Effector memory CD8-positive, alpha-beta T cell (primary cell): ENCODE measurements at regions not wholly inside any gene's neighbourhood (a gene's known extent, or its start where the extent isn't known, plus 50 kb on each side); places are given as distances from the start of the nearest gene placed in this dataset.

ENCODE experiments used
- ATAC-seq: fragments of 150-1000 bp; cut with Tn5 transposase; replicated peaks from 2 replicates; pipeline ENCODE4 v1.10.0; 2021; ENCODE audit warnings: mild to moderate bottlenecking, moderate library complexity
- DNase-seq, 3 experiments: peaks; one replicate each; pipeline ENCODE4 v3.0.0; 2021
- H3K27ac Mint-ChIP-seq, 2 donors: one replicate each; pipeline ENCODE4 v1.8.0; 2022; ENCODE audit warnings: mild to moderate bottlenecking in 2 of 2, mixed read lengths in 2 of 2, moderate library complexity in 2 of 2
- H3K27me3 Mint-ChIP-seq, 2 donors: one replicate each; pipeline ENCODE4 v1.8.0; 2022; ENCODE audit warnings: mixed read lengths in 2 of 2
- H3K36me3 Mint-ChIP-seq: one replicate; pipeline ENCODE4 v1.8.0; 2022; ENCODE audit warnings: mild to moderate bottlenecking, moderate library complexity, mixed read lengths; ENCODE audit not compliant: insufficient read depth
- H3K4me1 Mint-ChIP-seq, 2 donors: one replicate each; pipeline ENCODE4 v1.8.0; 2022; ENCODE audit warnings: low read depth in 2 of 2, mixed read lengths in 2 of 2
- H3K4me3 Mint-ChIP-seq, 2 donors: one replicate each; pipeline ENCODE4 v1.8.0; 2022; ENCODE audit warnings: mild to moderate bottlenecking in 2 of 2, mixed read lengths in 2 of 2, moderate library complexity in 2 of 2
- H3K9me3 Mint-ChIP-seq, 2 donors: one replicate each; pipeline ENCODE4 v1.8.0; 2022; ENCODE audit warnings: mixed read lengths in 2 of 2

DNA sequence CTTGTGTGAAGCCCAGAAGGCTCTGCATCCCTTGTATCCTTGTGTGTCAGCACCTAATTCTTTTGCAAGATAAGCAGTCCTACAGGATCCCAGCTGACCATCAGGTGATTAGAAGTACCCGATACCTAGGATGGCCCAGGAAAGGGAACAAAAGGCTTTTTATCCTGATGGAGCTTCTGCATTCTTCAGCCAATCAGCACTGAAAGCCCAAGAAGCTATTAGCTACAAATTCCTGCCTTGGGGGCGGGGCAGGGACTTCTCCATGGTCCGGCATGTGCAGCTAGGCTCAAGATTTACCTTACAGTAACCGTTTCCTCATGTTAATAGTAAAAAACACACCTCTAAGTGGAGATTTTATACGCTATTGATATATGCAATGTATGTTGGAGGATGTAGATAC lies 264.6 kb upstream of the THUMPD2 start:
- DNase-seq = no peak
- H3K4me1 Mint-ChIP-seq = no peaks in the 10 kb centered on the region
- no peaks in the 10 kb centered on the region for H3K36me3 Mint-ChIP-seq
- H3K9me3 Mint-ChIP-seq = peaks cover 4 to 14% of the 10 kb centered on the region in 2 donors
- H3K27me3 Mint-ChIP-seq = no peaks in the 10 kb centered on the region
- no peak overlapping the region for H3K27ac Mint-ChIP-seq
- H3K4me3 Mint-ChIP-seq = no peak overlapping the region
- no peak for ATAC-seq

DNA sequence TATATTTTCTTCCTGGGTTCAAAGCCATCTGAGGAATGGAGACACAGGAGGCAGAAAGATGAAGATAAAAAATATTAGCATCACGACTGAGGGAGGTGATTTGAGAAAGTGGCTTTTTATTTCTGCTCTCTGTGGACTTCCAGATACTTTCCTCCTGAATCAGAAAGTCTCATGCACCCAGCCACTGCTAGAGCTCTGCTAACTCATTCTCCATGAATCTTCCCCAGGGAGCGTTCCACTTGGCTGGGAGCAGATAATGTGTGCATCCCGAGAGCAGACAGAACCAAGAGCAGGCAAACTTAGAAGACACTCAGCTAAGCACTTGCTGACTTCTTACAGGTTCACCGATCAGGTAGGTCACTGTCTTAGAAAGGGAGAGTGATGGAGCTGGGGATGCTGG lies 264.1 kb upstream of the THUMPD2 start:
- peaks cover 4 to 14% of the 10 kb centered on the region in 2 donors for H3K9me3 Mint-ChIP-seq
- H3K4me1 Mint-ChIP-seq = no peaks in the 10 kb centered on the region
- ATAC-seq (no peak), DNase-seq (no peak)
- H3K36me3 Mint-ChIP-seq = no peaks in the 10 kb centered on the region
- H3K4me3 Mint-ChIP-seq = no peak overlapping the region
- H3K27me3 Mint-ChIP-seq = no peaks in the 10 kb centered on the region
- no peak overlapping the region for H3K27ac Mint-ChIP-seq

DNA sequence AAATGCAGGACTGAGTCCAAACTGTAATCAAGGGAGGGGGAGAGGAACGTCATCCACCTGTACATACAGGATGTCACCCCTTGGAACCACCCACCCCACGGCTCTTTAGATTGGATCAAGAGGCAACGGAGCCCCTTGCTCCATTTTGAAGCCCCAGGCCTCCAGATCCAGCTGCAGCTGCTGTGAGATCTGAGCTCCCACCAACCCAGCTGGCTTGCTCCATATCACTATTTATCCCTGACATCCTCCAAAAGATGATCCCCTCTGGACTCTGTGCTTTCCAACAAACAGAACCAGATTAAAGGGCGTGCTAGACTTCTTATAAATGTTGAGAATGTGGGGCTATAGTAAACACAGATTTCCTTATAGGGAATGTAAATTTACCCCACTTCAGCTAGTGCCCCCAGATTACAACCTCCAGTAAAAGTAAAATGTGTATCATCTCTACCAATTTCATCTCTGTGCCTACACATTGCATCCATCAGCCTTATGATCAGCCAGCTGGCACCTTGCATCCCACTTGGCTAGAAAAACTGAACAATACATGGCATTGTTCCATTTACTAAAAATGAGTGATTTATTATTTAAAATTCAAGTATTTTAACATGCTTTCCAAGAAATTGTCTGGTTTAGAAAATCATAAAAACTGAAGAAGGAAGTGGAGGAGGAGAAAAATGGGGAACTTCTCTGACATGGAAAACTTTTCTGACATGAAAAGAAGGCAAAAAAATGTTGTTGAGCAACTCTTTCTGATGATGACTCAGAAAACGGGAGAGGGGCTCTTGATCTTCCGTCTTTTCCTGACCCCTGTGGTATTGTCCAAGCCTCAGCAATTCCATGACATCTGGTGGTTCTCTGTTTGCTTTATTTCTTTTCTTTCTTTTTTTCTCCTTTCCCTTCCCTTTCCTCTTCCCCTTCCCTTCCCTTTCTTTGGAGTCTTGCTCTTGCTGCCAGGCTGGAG lies 262.6 kb upstream of the THUMPD2 start:
- Mint-ChIP-seq H3K9me3 (peaks cover 4 to 9% of the 10 kb centered on the region in 2 donors), H3K27ac (no peak overlapping the region), H3K36me3 (no peaks in the 10 kb centered on the region), H3K4me1 (no peaks in the 10 kb centered on the region), H3K4me3 (no peak overlapping the region), H3K27me3 (no peaks in the 10 kb centered on the region)
- no peak for DNase-seq
- no peak for ATAC-seq

DNA sequence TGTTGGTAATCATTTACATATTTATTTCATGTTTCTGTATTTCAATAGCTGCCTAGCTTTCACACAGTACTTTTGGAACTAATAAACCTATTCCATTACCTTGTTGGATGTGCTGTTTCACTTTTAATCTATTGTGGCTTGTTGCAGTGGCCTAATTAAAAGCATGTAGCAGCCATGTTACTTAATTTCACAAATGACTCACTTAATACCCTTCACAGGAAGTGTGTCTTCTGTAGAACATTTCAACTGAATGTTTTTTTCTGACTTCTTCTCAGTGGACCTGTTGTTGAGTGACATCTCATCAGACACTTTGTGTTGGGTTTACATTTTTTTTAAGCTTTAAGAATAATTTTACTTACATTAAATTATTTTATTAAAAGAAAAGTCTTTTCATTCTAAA lies 260.5 kb upstream of the THUMPD2 start:
- Mint-ChIP-seq H3K27ac (no peak overlapping the region), H3K9me3 (peaks cover 0 to 2% of the 10 kb centered on the region in 2 donors), H3K27me3 (no peaks in the 10 kb centered on the region), H3K36me3 (no peaks in the 10 kb centered on the region), H3K4me1 (no peaks in the 10 kb centered on the region), H3K4me3 (no peak overlapping the region)
- DNase-seq (no peak), ATAC-seq (no peak)

DNA sequence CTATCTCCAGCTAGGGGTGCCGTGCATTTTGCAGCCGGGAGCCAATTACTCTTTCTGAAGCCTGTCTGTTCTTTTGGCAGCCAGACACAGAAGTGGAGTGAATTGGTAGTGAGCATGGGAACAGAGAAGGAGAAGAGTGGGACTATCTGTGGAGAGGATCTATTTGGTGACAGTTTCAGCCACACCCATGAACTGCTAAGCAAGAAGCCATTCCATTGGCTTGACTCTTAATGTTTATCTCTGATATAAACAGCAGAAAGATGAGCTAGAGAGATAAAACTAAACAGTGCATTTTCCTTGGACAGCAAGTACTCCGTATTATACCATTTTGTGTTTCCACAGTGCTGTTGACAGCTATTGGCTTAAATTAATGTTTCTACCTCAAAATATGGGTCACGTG lies 259.6 kb upstream of the THUMPD2 start:
- no peak overlapping the region for H3K27ac Mint-ChIP-seq
- ATAC-seq = no peak
- H3K36me3 Mint-ChIP-seq = no peaks in the 10 kb centered on the region

DNA sequence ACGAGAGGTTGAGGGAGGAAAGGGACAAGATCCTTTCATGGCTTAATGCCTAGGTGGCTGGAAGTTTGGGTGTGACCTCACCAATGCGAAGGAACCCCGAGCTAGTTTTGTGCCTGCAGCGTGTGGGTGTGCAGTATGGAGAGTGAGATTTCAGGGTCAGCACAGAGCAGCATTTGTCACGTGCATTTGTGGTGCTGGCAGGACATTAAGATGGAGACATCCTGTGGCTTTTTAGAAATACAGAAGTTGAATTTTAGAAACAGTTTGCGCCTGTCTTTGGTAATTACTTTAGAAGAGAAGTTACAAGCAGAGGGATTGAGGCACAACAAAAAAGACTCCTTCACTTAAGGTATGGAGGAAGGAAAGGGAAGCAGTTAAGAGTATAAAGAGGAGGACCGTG lies 258.2 kb upstream of the THUMPD2 start:
- DNase-seq (no peak), ATAC-seq (no peak)
- no peaks in the 10 kb centered on the region for H3K27me3 Mint-ChIP-seq
- peaks cover 0 to 2% of the 10 kb centered on the region in 2 donors for H3K9me3 Mint-ChIP-seq
- H3K27ac Mint-ChIP-seq = no peak overlapping the region
- no peaks in the 10 kb centered on the region for H3K4me1 Mint-ChIP-seq
- no peak overlapping the region for H3K4me3 Mint-ChIP-seq
- H3K36me3 Mint-ChIP-seq = no peaks in the 10 kb centered on the region

More for the DNA sequence above, 259.6 kb upstream of the THUMPD2 start:
- Mint-ChIP-seq H3K4me3 (no peak overlapping the region), H3K27me3 (no peaks in the 10 kb centered on the region), H3K9me3 (peaks cover 0 to 2% of the 10 kb centered on the region in 2 donors), H3K4me1 (no peaks in the 10 kb centered on the region)
- no peak for DNase-seq

DNA sequence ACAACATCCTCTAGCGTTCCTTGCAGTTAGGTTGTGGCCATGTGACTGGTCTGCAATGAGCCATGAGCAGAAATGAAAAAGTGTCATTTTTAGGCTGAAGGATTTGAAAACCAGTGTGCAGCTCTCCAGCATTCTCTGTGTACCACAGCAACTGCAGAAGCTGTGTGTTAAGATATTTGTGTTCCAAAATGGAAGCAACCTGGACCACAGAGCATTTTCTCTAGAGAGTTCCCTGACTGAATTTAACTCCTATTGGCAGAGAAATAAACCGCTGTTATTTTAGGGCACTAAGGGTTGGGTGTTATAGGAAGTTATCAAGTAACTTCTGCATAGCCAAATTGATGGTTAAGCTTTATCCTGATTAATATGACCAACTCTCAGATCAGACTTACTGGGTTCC lies 257.2 kb upstream of the THUMPD2 start:
- no peak for ATAC-seq
- H3K4me1 Mint-ChIP-seq = no peaks in the 10 kb centered on the region
- H3K27ac Mint-ChIP-seq = no peak overlapping the region

DNA sequence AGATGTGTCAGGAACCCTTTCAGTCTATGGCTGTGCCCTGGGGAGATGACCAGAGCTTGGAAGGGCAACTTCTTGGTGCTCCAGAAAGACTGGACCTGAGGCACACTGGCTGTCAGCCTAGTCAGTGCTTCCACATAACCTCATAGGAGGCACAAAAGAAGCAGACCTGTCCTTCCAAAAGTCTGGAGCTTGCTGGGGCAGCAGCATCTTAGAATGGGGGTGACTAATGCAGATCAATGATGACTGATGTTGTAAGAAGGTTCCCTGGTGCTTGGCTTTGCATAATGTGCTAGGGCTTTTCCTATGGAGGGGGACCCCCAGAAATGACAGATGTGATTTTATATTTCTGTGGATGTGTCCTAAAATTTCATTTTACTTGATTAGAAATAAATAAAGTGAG lies 255.7 kb upstream of the THUMPD2 start:
- no peaks in the 10 kb centered on the region for H3K27me3 Mint-ChIP-seq
- no peaks in the 10 kb centered on the region for H3K4me1 Mint-ChIP-seq
- ATAC-seq (no peak), DNase-seq (no peak)
- H3K4me3 Mint-ChIP-seq = no peak overlapping the region
- no peaks in the 10 kb centered on the region for H3K9me3 Mint-ChIP-seq
- H3K27ac Mint-ChIP-seq = no peak overlapping the region
- H3K36me3 Mint-ChIP-seq = no peaks in the 10 kb centered on the region

More for the DNA sequence above, 257.2 kb upstream of the THUMPD2 start:
- no peak overlapping the region for H3K4me3 Mint-ChIP-seq
- peaks cover 0 to 2% of the 10 kb centered on the region in 2 donors for H3K9me3 Mint-ChIP-seq
- no peaks in the 10 kb centered on the region for H3K27me3 Mint-ChIP-seq
- H3K36me3 Mint-ChIP-seq = no peaks in the 10 kb centered on the region
- DNase-seq = no peak

DNA sequence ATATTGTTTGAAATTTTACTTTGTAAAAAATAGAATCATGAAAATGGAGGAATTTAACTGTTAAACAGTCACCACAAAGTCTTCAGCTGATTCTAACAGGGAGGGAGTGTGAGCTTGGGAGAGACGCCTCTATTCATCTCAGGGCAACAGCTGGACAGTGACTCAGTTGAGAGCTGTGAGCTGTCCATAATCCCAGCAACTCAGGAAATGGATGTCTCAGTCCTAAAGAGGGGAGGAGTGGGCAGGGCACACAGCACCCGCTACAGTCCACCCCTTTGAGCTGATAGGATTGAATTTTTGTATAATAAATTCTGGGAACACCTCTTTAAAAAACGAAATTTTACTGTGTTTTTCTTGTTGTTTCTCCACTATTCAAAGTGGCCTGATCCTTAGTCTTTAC lies 255.1 kb upstream of the THUMPD2 start:
- H3K4me1 Mint-ChIP-seq = no peaks in the 10 kb centered on the region
- DNase-seq = no peak
- no peak overlapping the region for H3K4me3 Mint-ChIP-seq
- no peak overlapping the region for H3K27ac Mint-ChIP-seq
- H3K27me3 Mint-ChIP-seq = no peaks in the 10 kb centered on the region
- H3K9me3 Mint-ChIP-seq = peaks cover 0 to 2% of the 10 kb centered on the region in 2 donors
- ATAC-seq = no peak
- no peaks in the 10 kb centered on the region for H3K36me3 Mint-ChIP-seq

DNA sequence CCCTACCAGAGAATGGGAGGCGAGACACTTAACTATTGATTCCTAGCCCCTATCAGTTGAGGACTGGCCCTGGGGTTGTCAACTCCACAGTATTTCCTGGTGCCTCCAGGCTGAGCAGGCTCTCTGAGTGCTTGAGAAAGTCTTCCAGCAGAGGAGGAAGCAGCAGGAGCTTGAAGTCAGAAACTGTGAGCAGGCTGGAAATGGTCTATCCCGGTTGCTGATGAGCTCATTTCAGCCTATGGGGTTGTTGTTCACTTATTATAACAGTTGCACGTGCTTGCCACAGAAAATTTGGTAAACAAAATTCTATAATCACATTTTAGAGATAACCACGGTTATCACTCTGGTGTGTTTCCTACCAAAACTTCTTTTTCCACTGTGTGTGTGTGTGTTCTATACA lies 254.7 kb upstream of the THUMPD2 start:
- H3K36me3 Mint-ChIP-seq = no peaks in the 10 kb centered on the region
- no peaks in the 10 kb centered on the region for H3K27me3 Mint-ChIP-seq
- no peaks in the 10 kb centered on the region for H3K4me1 Mint-ChIP-seq
- ATAC-seq (no peak), DNase-seq (no peak)
- H3K4me3 Mint-ChIP-seq = no peak overlapping the region
- peaks cover 0 to 2% of the 10 kb centered on the region in 2 donors for H3K9me3 Mint-ChIP-seq
- H3K27ac Mint-ChIP-seq = no peak overlapping the region

DNA sequence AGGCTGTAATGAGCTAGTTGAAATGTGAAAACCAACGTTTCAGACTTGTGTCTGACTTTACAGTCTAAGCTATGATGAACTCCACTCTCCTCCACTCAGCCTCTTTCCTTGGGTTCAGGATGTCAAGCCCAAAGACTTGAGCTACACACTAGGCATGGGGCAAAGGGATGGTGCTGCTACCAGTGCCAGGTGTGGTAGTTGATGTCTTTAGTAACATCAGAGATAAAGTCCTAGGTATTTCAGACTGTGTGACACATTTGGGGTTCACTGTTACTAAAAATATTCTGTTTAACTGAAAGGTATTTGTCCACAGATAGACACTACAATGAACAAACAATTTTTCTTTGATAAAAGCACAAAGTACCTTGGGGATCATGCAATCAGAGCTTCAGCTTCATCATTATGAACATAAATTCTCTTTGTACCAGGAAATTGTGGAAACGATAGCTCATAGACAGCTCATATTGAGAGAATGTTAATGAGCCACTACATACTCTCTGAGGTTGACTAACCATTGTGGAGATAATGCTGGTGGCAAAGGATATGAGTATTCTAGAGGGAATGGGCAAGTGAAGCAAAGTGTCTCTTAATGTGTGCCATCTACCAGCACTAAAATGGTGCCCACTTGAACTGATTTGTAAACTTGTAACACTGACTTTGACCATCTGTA lies 253.7 kb upstream of the THUMPD2 start:
- no peaks in the 10 kb centered on the region for H3K4me1 Mint-ChIP-seq
- H3K27ac Mint-ChIP-seq = no peak overlapping the region
- H3K27me3 Mint-ChIP-seq = no peaks in the 10 kb centered on the region
- H3K9me3 Mint-ChIP-seq = peaks cover 0 to 2% of the 10 kb centered on the region in 2 donors
- DNase-seq (no peak), ATAC-seq (no peak)
- H3K36me3 Mint-ChIP-seq = no peaks in the 10 kb centered on the region
- H3K4me3 Mint-ChIP-seq = no peak overlapping the region

DNA sequence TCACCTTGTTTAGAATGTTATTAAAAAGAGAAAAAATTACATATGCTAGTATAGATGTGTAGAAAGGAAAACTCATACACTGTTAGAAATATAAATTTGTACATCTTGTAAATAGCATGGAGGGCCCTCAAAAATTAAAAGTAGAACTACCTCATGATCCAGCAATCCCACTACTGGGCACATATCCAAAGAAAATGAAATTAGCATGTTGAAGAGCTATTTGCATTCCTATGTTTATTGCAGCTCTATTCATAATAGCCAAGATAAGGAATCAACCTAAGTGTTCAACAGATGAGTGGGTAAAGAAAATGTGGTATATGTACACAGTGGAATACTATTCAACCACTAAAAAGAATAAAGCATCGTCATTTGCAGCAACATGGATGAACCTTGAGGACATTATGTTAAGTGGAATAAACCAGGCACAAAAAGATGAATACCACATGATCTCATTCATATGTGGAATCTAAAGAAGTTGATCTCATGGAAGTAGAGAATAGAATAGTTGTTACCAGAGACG lies 251.5 kb upstream of the THUMPD2 start:
- no peak for DNase-seq
- H3K4me1 Mint-ChIP-seq = no peaks in the 10 kb centered on the region
- no peak overlapping the region for H3K4me3 Mint-ChIP-seq
- no peak overlapping the region for H3K27ac Mint-ChIP-seq
- no peaks in the 10 kb centered on the region for H3K36me3 Mint-ChIP-seq
- peaks cover 0 to 2% of the 10 kb centered on the region in 2 donors for H3K9me3 Mint-ChIP-seq
- no peaks in the 10 kb centered on the region for H3K27me3 Mint-ChIP-seq
- no peak for ATAC-seq

DNA sequence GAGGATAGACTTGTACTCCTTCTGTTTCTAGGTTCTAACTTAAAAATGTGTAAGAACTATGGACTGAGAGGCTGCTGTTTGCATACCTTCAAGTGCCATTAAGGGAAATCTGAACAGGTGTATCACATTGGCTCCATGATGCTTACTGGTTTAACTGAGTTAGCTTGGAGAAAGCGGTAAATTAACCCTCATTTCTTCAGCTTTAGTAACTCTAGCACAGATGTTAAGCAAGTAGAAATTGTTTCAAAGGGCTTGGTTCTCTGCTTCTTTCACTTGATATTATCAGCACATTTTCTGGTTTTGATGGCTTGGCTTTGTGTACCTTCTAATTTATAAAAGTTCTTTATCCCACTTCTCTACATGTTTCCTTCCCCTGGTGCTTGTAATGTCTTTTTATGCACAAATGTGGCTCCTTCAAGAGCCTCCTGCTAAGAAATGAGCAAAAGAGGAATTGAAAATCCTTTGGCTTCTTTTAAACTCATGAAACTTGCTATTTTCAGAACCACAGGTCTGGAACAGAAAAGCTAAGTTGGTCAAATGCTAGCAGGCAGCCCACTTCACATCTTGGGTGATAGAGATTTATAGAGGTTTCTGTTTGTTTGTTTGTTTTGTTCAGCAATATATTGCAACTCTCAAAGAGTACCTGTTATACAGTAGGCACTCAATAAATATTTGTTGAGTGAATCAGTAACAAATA lies 249.9 kb upstream of the THUMPD2 start:
- no peaks in the 10 kb centered on the region for H3K4me1 Mint-ChIP-seq
- H3K36me3 Mint-ChIP-seq = no peaks in the 10 kb centered on the region
- no peaks in the 10 kb centered on the region for H3K27me3 Mint-ChIP-seq
- ATAC-seq (no peak), DNase-seq (no peak)
- H3K27ac Mint-ChIP-seq = no peak overlapping the region
- H3K9me3 Mint-ChIP-seq = peaks cover 0 to 2% of the 10 kb centered on the region in 2 donors
- H3K4me3 Mint-ChIP-seq = no peak overlapping the region
